ENCODE measurements at regions not wholly inside any gene's neighbourhood (a gene's known extent, or its start where the extent isn't known, plus 50 kb on each side); places are given as distances from the start of the nearest gene placed in this dataset.

DNA sequence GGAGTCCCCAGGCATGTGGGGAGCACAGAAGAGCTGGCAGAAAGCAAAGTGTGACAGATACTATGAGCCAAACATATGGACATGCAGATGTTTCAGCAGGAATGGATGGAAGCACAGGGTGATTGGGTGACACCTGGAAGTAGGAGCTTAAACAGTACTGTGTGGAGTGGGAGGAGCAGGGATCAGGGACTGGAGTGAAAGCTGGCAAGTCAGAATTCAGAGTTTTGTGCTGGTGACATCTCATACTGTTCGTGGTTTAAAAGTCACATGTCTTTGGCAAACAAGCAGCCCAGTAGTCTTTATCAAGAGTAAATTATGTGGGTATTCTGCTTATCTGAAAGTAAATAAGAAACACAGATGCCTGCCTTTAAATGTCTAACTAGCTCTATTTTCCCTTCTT lies 408.2 kb downstream of the COG6 start:
- Histone ChIP-seq H3K4me2 (ENCODE audit: low read length) (no peak overlapping the region), H3K9me3 (ENCODE audit: control insufficient read depth, insufficient read depth, low read length) (no peaks in the 10 kb centered on the region), H3K27me3 (ENCODE audit: control insufficient read depth, low read length) (no peaks in the 10 kb centered on the region), H3K4me3 (ENCODE audit: low read length) (no peak overlapping the region), H3K79me2 (ENCODE audit: control insufficient read depth, low read length) (no peaks in the 10 kb centered on the region), H3K27ac (ENCODE audit: low read depth, low read length) (no peak overlapping the region), H3F3A (ENCODE audit: control insufficient read depth, insufficient read depth) (no peaks in the 10 kb centered on the region), H3K4me1 (ENCODE audit: control insufficient read depth, low read length) (peaks cover 12% of the 10 kb centered on the region), H4K20me1 (ENCODE audit: control insufficient read depth, insufficient read depth, low read depth, low read length) (no peaks in the 10 kb centered on the region), H3K36me3 (ENCODE audit: control insufficient read depth, low read length) (no peaks in the 10 kb centered on the region), H3K9me2 (replicated peaks; ENCODE audit: control insufficient read depth, low read length) (no peaks in the 10 kb centered on the region)
- TF ChIP-seq, protein P1, sequence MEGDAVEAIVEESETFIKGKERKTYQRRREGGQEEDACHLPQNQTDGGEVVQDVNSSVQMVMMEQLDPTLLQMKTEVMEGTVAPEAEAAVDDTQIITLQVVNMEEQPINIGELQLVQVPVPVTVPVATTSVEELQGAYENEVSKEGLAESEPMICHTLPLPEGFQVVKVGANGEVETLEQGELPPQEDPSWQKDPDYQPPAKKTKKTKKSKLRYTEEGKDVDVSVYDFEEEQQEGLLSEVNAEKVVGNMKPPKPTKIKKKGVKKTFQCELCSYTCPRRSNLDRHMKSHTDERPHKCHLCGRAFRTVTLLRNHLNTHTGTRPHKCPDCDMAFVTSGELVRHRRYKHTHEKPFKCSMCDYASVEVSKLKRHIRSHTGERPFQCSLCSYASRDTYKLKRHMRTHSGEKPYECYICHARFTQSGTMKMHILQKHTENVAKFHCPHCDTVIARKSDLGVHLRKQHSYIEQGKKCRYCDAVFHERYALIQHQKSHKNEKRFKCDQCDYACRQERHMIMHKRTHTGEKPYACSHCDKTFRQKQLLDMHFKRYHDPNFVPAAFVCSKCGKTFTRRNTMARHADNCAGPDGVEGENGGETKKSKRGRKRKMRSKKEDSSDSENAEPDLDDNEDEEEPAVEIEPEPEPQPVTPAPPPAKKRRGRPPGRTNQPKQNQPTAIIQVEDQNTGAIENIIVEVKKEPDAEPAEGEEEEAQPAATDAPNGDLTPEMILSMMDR (IDR thresholded peaks at IDR 0.05; ENCODE audit: low read depth, low read length, poor library complexity, severe bottlenecking) = no peak
- no peak for TF ChIP-seq EZH2phosphoT487 (IDR thresholded peaks at IDR 0.05; ENCODE audit: borderline replicate concordance, low read length)

DNA sequence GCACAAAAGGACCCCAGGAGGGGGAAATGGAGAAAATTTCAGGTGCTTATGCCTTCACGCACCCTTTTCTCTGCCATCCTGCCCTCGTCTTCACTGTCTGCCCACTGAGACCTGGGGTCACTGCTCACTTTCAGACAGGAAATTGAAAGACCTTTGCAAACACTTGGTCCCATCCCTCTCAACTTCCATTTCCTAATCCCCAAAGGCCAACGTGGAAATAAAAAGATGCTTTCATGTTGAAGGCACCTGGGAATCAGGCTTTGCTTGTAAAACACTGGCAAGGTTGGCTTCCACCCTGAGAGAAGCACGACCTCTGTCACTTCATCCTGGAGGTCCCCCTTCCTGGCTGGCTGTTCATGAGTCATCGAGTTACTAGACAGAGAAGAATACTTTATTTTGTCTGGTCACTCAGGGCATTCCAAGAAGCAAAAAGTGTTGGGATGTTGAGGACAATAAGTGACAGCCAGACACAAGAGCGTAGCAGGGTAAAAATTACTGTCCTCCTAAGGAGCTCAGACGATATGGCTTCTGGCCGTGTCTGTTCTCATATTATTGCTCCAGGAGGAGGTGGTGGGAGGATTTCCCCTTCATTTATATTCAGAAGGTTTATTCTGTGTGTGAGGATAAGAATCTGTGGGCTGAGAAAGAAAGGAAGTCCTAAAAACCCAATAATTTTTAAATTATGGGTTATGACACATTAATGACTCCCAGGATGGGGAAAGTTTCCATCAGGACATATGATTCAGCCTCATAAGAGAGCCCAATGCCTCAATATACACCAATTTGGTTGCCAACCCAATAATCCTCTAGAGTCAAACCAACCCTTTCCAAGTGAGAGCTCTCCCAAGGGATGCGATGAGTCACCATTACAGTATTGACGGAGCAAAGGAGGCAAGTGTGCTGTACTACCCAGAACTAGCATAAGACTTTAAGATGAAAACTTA lies 409.0 kb downstream of the COG6 start:
- Histone ChIP-seq H3K27ac (ENCODE audit: low read depth, low read length) (no peak overlapping the region), H3K9me3 (ENCODE audit: control insufficient read depth, insufficient read depth, low read length) (no peaks in the 10 kb centered on the region), H3F3A (ENCODE audit: control insufficient read depth, insufficient read depth) (no peaks in the 10 kb centered on the region), H3K79me2 (ENCODE audit: control insufficient read depth, low read length) (no peaks in the 10 kb centered on the region), H4K20me1 (ENCODE audit: control insufficient read depth, insufficient read depth, low read depth, low read length) (no peaks in the 10 kb centered on the region), H3K27me3 (ENCODE audit: control insufficient read depth, low read length) (no peaks in the 10 kb centered on the region), H3K4me2 (ENCODE audit: low read length) (no peak overlapping the region), H3K4me1 (ENCODE audit: control insufficient read depth, low read length) (peaks cover 19% of the 10 kb centered on the region), H3K4me3 (ENCODE audit: low read length) (no peak overlapping the region), H3K36me3 (ENCODE audit: control insufficient read depth, low read length) (no peaks in the 10 kb centered on the region), H3K9me2 (replicated peaks; ENCODE audit: control insufficient read depth, low read length) (no peaks in the 10 kb centered on the region)
- TF ChIP-seq EZH2phosphoT487 (IDR thresholded peaks at IDR 0.05; ENCODE audit: borderline replicate concordance, low read length) = no peak
- TF ChIP-seq, protein P1 (IDR thresholded peaks at IDR 0.05; ENCODE audit: low read depth, low read length, poor library complexity, severe bottlenecking) = no peak

DNA sequence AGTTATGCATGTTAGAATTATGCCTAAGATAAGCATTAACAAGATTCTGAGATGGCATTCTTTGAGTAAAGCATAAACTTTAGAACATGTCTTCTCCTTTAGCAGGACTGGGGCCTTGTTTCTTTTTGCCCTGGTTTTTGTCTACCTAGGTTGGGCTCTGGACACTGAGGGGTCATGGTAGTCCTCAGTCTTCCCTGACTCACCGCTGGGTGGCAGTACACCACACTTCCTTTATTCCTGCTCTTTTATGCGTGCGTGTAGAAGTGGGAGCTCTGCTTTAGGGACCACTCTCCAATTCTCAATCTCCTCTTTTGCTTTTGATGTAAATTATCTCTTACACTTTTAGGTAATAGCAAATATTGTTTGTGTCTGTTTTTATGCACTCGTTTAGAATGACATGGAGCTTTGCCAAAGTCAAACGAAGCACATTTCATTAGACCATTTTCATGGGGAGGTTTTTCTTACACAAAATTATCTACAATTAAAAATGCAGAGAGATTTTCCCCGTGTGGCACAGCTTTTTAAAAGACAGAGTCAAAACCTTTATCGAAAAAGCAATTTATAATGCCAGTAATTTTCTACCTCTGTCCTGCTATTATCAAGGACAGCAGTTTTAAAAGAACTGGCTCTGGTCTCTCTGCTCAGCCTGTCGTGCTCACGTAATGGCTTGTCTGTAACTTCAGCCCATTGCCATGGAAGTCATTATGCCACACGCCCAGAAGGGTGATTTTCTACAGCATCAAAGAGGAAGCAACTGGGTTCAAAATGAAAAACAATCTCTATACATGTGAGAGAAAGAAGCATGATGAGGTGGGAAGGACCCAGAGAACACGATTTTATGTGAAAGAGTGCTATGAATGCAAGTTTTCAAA lies 413.9 kb downstream of the COG6 start:
- no peaks in the 10 kb centered on the region for H3K36me3 ChIP-seq (ENCODE audit: control insufficient read depth, low read length)
- peak overlapping the region; percentile 47 for H3K4me2 ChIP-seq (ENCODE audit: low read length)
- H3K4me3 ChIP-seq (ENCODE audit: low read length) = peak overlapping the region; percentile 3; the same call in 1 of the 2 replicates
- H3K27me3 ChIP-seq (ENCODE audit: control insufficient read depth, low read length) = no peaks in the 10 kb centered on the region
- H3K27ac ChIP-seq (ENCODE audit: low read depth, low read length) = peak overlapping the region; percentile 16; the same call in 1 of the 2 replicates
- H3K9me2 ChIP-seq (replicated peaks; ENCODE audit: control insufficient read depth, low read length) = no peaks in the 10 kb centered on the region
- 0 out of 2 replicates have a peak, but pooled peaks cover 2% of the 10 kb centered on the region for H3F3A ChIP-seq (ENCODE audit: control insufficient read depth, insufficient read depth)
- no peaks in the 10 kb centered on the region for H4K20me1 ChIP-seq (ENCODE audit: control insufficient read depth, insufficient read depth, low read depth, low read length)
- H3K9me3 ChIP-seq (ENCODE audit: control insufficient read depth, insufficient read depth, low read length) = no peaks in the 10 kb centered on the region
- peaks cover 29% of the 10 kb centered on the region for H3K4me1 ChIP-seq (ENCODE audit: control insufficient read depth, low read length)
- TF ChIP-seq, protein P1 (IDR thresholded peaks at IDR 0.05; ENCODE audit: low read depth, low read length, poor library complexity, severe bottlenecking) = peak; percentile 84
- no peak for TF ChIP-seq EZH2phosphoT487 (IDR thresholded peaks at IDR 0.05; ENCODE audit: borderline replicate concordance, low read length)
- no peaks in the 10 kb centered on the region for H3K79me2 ChIP-seq (ENCODE audit: control insufficient read depth, low read length)
